ENCODE measurements at regions not wholly inside any gene's neighbourhood (a gene's known extent, or its start where the extent isn't known, plus 50 kb on each side); places are given as distances from the start of the nearest gene placed in this dataset.

DNA sequence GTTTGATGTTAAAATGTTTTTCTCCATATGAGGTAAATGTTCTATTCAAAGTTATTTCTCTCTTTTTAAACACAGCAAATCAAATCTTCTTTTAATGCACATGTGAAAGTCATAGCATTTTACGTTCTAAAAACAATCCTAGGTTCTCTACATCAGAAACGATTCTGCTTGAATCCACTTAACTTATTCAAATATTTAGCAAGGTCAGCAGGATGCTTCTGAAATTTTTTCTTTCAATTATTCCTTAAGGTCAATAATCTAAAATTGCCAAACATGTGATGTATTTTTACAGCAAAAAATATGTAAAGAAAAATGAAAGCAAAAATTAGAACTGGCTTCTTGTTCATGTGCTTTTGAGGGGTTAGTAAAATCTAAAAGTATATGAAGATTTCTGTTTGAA is 106.7 kb downstream of the TM2D1 start:
- peaks cover 3% of the 10 kb centered on the region for H3K27me3 Mint-ChIP-seq
- no peak overlapping the region for H3K4me3 Mint-ChIP-seq (ENCODE audit: low read depth)
- no peaks in the 10 kb centered on the region for H3K9me3 Mint-ChIP-seq (ENCODE audit: low read depth)
- TF ChIP-seq, protein P1, sequence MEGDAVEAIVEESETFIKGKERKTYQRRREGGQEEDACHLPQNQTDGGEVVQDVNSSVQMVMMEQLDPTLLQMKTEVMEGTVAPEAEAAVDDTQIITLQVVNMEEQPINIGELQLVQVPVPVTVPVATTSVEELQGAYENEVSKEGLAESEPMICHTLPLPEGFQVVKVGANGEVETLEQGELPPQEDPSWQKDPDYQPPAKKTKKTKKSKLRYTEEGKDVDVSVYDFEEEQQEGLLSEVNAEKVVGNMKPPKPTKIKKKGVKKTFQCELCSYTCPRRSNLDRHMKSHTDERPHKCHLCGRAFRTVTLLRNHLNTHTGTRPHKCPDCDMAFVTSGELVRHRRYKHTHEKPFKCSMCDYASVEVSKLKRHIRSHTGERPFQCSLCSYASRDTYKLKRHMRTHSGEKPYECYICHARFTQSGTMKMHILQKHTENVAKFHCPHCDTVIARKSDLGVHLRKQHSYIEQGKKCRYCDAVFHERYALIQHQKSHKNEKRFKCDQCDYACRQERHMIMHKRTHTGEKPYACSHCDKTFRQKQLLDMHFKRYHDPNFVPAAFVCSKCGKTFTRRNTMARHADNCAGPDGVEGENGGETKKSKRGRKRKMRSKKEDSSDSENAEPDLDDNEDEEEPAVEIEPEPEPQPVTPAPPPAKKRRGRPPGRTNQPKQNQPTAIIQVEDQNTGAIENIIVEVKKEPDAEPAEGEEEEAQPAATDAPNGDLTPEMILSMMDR (IDR thresholded peaks at IDR 0.05; ENCODE audit: unreplicated experiment), result no peak
- no peaks in the 10 kb centered on the region for H3K4me1 Mint-ChIP-seq (ENCODE audit: low read depth)
- no peaks in the 10 kb centered on the region for H3K36me3 Mint-ChIP-seq (ENCODE audit: insufficient read depth)
- no peak for DNase-seq (ENCODE audit: low spot score, unreplicated experiment)
- H3K27ac Mint-ChIP-seq, result no peak overlapping the region

DNA sequence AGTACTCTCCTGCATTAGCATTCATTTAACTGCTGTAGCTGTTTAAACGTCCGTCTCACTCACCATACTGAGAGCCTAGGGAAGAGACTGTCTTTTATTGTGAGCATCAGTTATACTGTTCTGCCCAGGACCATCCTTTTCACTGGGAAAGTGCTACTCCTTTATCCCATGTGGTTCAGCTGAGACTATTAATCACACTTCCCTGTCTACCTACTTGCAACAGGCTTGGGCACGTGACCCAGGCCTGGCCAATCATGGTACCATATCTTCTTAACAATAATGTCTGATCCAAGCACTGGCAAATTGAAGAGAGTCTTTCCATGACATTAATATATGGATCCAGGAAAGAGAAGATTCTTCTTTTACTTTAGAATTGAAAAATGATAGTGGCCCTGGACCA is 108.1 kb downstream of the TM2D1 start:
- peaks cover 3% of the 10 kb centered on the region for H3K27me3 Mint-ChIP-seq
- H3K4me1 Mint-ChIP-seq (ENCODE audit: low read depth), result no peaks in the 10 kb centered on the region
- H3K4me3 Mint-ChIP-seq (ENCODE audit: low read depth), result no peak overlapping the region
- H3K9me3 Mint-ChIP-seq (ENCODE audit: low read depth), result no peaks in the 10 kb centered on the region
- TF ChIP-seq, protein P1 (IDR thresholded peaks at IDR 0.05; ENCODE audit: unreplicated experiment), result no peak
- no peak for DNase-seq (ENCODE audit: low spot score, unreplicated experiment)
- no peak overlapping the region for H3K27ac Mint-ChIP-seq
- no peaks in the 10 kb centered on the region for H3K36me3 Mint-ChIP-seq (ENCODE audit: insufficient read depth)

DNA sequence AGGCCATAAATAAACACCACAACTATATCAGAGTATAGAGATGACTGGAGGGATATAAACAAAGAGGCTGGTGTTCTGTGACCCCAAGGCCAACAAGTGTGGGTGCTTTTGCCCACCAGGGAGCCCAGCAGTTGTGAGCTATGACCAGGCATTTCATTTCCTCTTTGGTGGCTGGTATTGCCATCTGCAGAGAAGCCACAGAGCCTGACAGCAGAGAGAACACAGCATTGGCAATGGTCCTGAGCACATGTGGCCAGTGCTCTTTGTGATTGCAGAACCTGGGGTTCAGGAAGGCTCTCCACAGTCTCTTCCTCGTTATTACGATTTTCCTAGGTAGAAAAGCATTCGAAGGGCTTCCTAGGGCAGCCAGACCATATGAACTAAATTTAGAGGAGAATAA is 112.3 kb downstream of the TM2D1 start:
- TF ChIP-seq, protein P1 (IDR thresholded peaks at IDR 0.05; ENCODE audit: unreplicated experiment), result no peak
- Mint-ChIP-seq H3K36me3 (ENCODE audit: insufficient read depth) (no peaks in the 10 kb centered on the region), H3K27me3 (no peaks in the 10 kb centered on the region), H3K9me3 (ENCODE audit: low read depth) (no peaks in the 10 kb centered on the region), H3K4me3 (ENCODE audit: low read depth) (no peak overlapping the region), H3K4me1 (ENCODE audit: low read depth) (no peaks in the 10 kb centered on the region), H3K27ac (no peak overlapping the region)
- no peak for DNase-seq (ENCODE audit: low spot score, unreplicated experiment)

DNA sequence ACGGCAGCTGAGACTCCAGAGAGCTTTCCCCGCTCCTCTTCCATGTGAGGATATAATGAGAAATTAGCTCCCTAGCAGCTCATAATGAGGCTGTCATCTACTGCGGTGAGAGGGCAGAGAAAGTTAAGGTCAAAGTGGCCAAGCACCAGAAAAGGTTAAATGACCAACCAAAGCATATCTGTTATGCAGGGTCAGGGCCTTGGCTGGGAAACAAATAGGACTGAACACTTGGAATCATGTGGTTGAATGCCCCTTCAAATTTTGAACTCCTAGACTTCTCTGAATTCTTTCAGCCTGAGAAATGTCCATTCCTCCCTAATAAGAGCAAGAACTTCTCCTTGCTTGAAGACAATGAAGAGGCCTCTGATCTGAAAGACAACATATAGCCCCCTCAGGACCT is 115.9 kb downstream of the TM2D1 start:
- no peak overlapping the region for H3K4me3 Mint-ChIP-seq (ENCODE audit: low read depth)
- H3K27ac Mint-ChIP-seq, result no peak overlapping the region
- TF ChIP-seq, protein P1 (IDR thresholded peaks at IDR 0.05; ENCODE audit: unreplicated experiment), result no peak
- no peaks in the 10 kb centered on the region for H3K4me1 Mint-ChIP-seq (ENCODE audit: low read depth)
- no peaks in the 10 kb centered on the region for H3K36me3 Mint-ChIP-seq (ENCODE audit: insufficient read depth)
- DNase-seq (ENCODE audit: low spot score, unreplicated experiment), result no peak
- H3K9me3 Mint-ChIP-seq (ENCODE audit: low read depth), result no peaks in the 10 kb centered on the region
- H3K27me3 Mint-ChIP-seq, result peaks cover 3% of the 10 kb centered on the region

- Mint-ChIP-seq H3K9me3 (ENCODE audit: low read depth) (no peaks in the 10 kb centered on the region), H3K4me1 (ENCODE audit: low read depth) (no peaks in the 10 kb centered on the region), H3K4me3 (ENCODE audit: low read depth) (no peak overlapping the region), H3K27ac (no peak overlapping the region), H3K36me3 (ENCODE audit: insufficient read depth) (no peaks in the 10 kb centered on the region), H3K27me3 (peaks cover 10% of the 10 kb centered on the region)
- DNase-seq (ENCODE audit: low spot score, unreplicated experiment), result no peak
- TF ChIP-seq, protein P1 (IDR thresholded peaks at IDR 0.05; ENCODE audit: unreplicated experiment), result no peak
Measured at GRCh38 chr1:61607448-61607847, 117.5 kb downstream of the TM2D1 start.
